GM23338 (cell line): ENCODE measurements at regions not wholly inside any gene's neighbourhood (a gene's known extent, or its start where the extent isn't known, plus 50 kb on each side); places are given as distances from the start of the nearest gene placed in this dataset.
"Not testable (repeated sequence)": the region's sequence is repeated elsewhere in the genome, so short reads cannot be mapped to it uniquely, and the experiment has no call there.

ENCODE experiments used
- ATAC-seq: fragments of 200-7000 bp; cut with Tn5 transposase; 3 replicates; pipeline ENCODE4 v1.9.1; 2020
- DNase-seq: peaks from one replicate; pipeline ENCODE4 v3.0.0-alpha.2; 2015; ENCODE audit warnings: low spot score
- H2AFZ ChIP-seq: fragments of 200-600 bp; sonication (generic); 2 replicates; pipeline ENCODE4 v1.8.0; 2016; ENCODE audit warnings: antibody characterized with exemption, mild to moderate bottlenecking, moderate library complexity
- H3F3A ChIP-seq: fragments of 200-600 bp; sonication (generic); replicated peaks from 2 replicates; pipeline ENCODE4 v1.8.0; 2017; ENCODE audit warnings: antibody characterized with exemption, mixed run types, low read depth
- H3K27ac ChIP-seq: fragments of 200-600 bp; sonication (generic); 2 replicates; pipeline ENCODE4 v1.6.1; 2016; ENCODE audit warnings: low read depth
- H3K27me3 ChIP-seq: fragments of 200-600 bp; sonication (generic); 2 replicates; pipeline ENCODE4 v1.8.0; 2016; ENCODE audit warnings: mild to moderate bottlenecking, mixed run types, moderate library complexity; ENCODE audit not compliant: insufficient read depth
- H3K36me3 ChIP-seq: fragments of 200-600 bp; sonication (generic); 2 replicates; pipeline ENCODE4 v1.8.0; 2016; ENCODE audit warnings: mild to moderate bottlenecking; ENCODE audit not compliant: insufficient read depth
- H3K4me1 ChIP-seq: fragments of 200-600 bp; sonication (generic); 2 replicates; pipeline ENCODE4 v1.8.0; 2016; ENCODE audit warnings: mild to moderate bottlenecking, moderate library complexity; ENCODE audit not compliant: insufficient read depth
- H3K4me2 ChIP-seq: fragments of 200-600 bp; sonication (generic); 2 replicates; pipeline ENCODE4 v1.7.1; 2017; ENCODE audit warnings: mixed run types
- H3K4me3 ChIP-seq: fragments of 200-600 bp; sonication (generic); 2 replicates; pipeline ENCODE4 v1.6.1; 2016; ENCODE audit warnings: mixed run types
- H3K79me2 ChIP-seq: fragments of 200-600 bp; sonication (generic); replicated peaks from 2 replicates; pipeline ENCODE4 v1.8.0; 2017; ENCODE audit warnings: mild to moderate bottlenecking; ENCODE audit not compliant: insufficient read depth
- H3K9me2 ChIP-seq: fragments of 200-600 bp; sonication (generic); 2 replicates; pipeline ENCODE4 v1.8.0; 2017; ENCODE audit not compliant: insufficient read depth
- H4K20me1 ChIP-seq: fragments of 200-600 bp; sonication (generic); replicated peaks from 2 replicates; pipeline ENCODE4 v1.8.0; 2017; ENCODE audit warnings: mild to moderate bottlenecking; ENCODE audit not compliant: insufficient read depth
- H3K27ac Mint-ChIP-seq: 2 replicates; pipeline ENCODE4 v1.8.0; 2020; ENCODE audit warnings: inconsistent platforms, mild to moderate bottlenecking, moderate library complexity, mixed read lengths
- H3K27me3 Mint-ChIP-seq: 3 replicates; pipeline ENCODE4 v1.8.0; 2022; ENCODE audit warnings: low read depth, mild to moderate bottlenecking, moderate library complexity, mixed read lengths, inconsistent platforms; ENCODE audit not compliant: insufficient read depth, poor library complexity
- H3K36me3 Mint-ChIP-seq: 3 replicates; pipeline ENCODE4 v1.8.0; 2021; ENCODE audit warnings: low read depth, mild to moderate bottlenecking, inconsistent platforms, moderate library complexity, mixed read lengths
- H3K4me1 Mint-ChIP-seq: 3 replicates; pipeline ENCODE4 v1.8.0; 2020; ENCODE audit warnings: mild to moderate bottlenecking, inconsistent platforms, mixed read lengths
- H3K4me3 Mint-ChIP-seq: 3 replicates; pipeline ENCODE4 v1.8.0; 2021; ENCODE audit warnings: moderate library complexity, mild to moderate bottlenecking, inconsistent platforms, mixed read lengths
- H3K9me3 Mint-ChIP-seq: 3 replicates; pipeline ENCODE4 v1.8.0; 2020; ENCODE audit warnings: moderate library complexity, mild to moderate bottlenecking, inconsistent platforms, mixed read lengths
- CREB1 ChIP-seq: fragments of 250-450 bp; sonication (Bioruptor Pico); IDR thresholded peaks from 2 replicates; pipeline ENCODE4 v1.5.0; 2020; ENCODE audit warnings: low read depth, mild to moderate bottlenecking, moderate library complexity
- ETS1 ChIP-seq: IDR thresholded peaks from 2 replicates; pipeline ENCODE4 v1.6.1; 2016; ENCODE audit warnings: antibody characterized with exemption
- EZH2phosphoT487 ChIP-seq: fragments of 200-600 bp; sonication (generic); IDR thresholded peaks from one replicate; pipeline ENCODE4 v1.8.1; 2018; ENCODE audit warnings: antibody characterized with exemption; ENCODE audit not compliant: unreplicated experiment
- JUNB ChIP-seq: IDR thresholded peaks from one replicate; pipeline ENCODE4 v1.6.1; 2016; ENCODE audit warnings: antibody characterized with exemption; ENCODE audit not compliant: unreplicated experiment
- NANOG ChIP-seq: IDR thresholded peaks from 2 replicates; pipeline ENCODE4 v1.6.1; 2016; ENCODE audit warnings: antibody characterized with exemption, borderline replicate concordance
- POLR2AphosphoS5 ChIP-seq: IDR thresholded peaks from 2 replicates; pipeline ENCODE4 v1.6.1; 2016; ENCODE audit warnings: antibody characterized with exemption, low read depth
- REST ChIP-seq: IDR thresholded peaks from one replicate; pipeline ENCODE4 v1.6.1; 2018; ENCODE audit warnings: antibody characterized with exemption; ENCODE audit not compliant: unreplicated experiment
- STAT1 ChIP-seq: IDR thresholded peaks from one replicate; pipeline ENCODE4 v1.6.1; 2016; ENCODE audit warnings: antibody characterized with exemption; ENCODE audit not compliant: unreplicated experiment
- ZNF114 ChIP-seq: fragments of 250-450 bp; sonication (Bioruptor Pico); IDR thresholded peaks from 2 replicates; pipeline ENCODE4 v1.5.0; 2020; ENCODE audit warnings: mild to moderate bottlenecking, moderate library complexity
- ZNF331 ChIP-seq: fragments of 250-450 bp; sonication (Bioruptor Pico); IDR thresholded peaks from 2 replicates; pipeline ENCODE4 v1.5.0; 2020; ENCODE audit warnings: low read depth, mild to moderate bottlenecking, moderate library complexity

- TF ChIP-seq ETS1, result no peak
- no peak for TF ChIP-seq STAT1
Observed at GRCh38 chr5:57929271-57929670, 446.7 kb upstream of the ACTBL2 start (continued).

GRCh38 chr5:57923094-57923493 is 440.5 kb upstream of the ACTBL2 start:
- H3K27me3 ChIP-seq, H3K27ac ChIP-seq, H3K4me1 ChIP-seq, H3K4me3 ChIP-seq, H3K36me3 Mint-ChIP-seq, H2AFZ ChIP-seq, H3K9me2 ChIP-seq, ATAC-seq, H3K4me2 ChIP-seq, H3F3A ChIP-seq, DNase-seq, H3K27me3 Mint-ChIP-seq, H3K4me3 Mint-ChIP-seq, H3K36me3 ChIP-seq, H4K20me1 ChIP-seq, H3K27ac Mint-ChIP-seq, H3K79me2 ChIP-seq, H3K4me1 Mint-ChIP-seq: not testable (repeated sequence)
- peaks cover 18% of the 10 kb centered on the region for H3K9me3 Mint-ChIP-seq

- Mint-ChIP-seq H3K36me3 (peaks cover under 1% of the 10 kb centered on the region; the same call in 1 of the 3 replicates), H3K4me3 (no peak overlapping the region), H3K9me3 (0 out of 3 replicates have a peak, but pooled peaks cover under 1% of the 10 kb centered on the region), H3K27ac (no peak overlapping the region), H3K4me1 (peaks cover 5% of the 10 kb centered on the region; the same call in 2 of the 3 replicates), H3K27me3 (no peaks in the 10 kb centered on the region)
- Histone ChIP-seq H3F3A (no peaks in the 10 kb centered on the region), H3K27ac (no peak overlapping the region), H2AFZ (no peak overlapping the region), H3K9me2 (no peaks in the 10 kb centered on the region), H3K4me1 (no peaks in the 10 kb centered on the region), H3K4me2 (no peak overlapping the region), H3K79me2 (no peaks in the 10 kb centered on the region), H4K20me1 (no peaks in the 10 kb centered on the region), H3K36me3 (0 out of 2 replicates have a peak, but pooled peaks cover 3% of the 10 kb centered on the region), H3K4me3 (no peak overlapping the region), H3K27me3 (no peaks in the 10 kb centered on the region)
- DNase-seq (no peak), ATAC-seq (no peak)
- TF ChIP-seq ZNF331 (CRISPR knock-in tag) (no peak), ETS1 (no peak), POLR2AphosphoS5 (no peak), EZH2phosphoT487 (no peak), CREB1 (CRISPR knock-in tag) (no peak), JUNB (no peak), NANOG (no peak), ZNF114 (CRISPR knock-in tag) (no peak), REST (no peak)
Observed at GRCh38 chr5:57917004-57917403, 434.4 kb upstream of the ACTBL2 start.
